ENCODE measurements at regions not wholly inside any gene's neighbourhood (a gene's known extent, or its start where the extent isn't known, plus 50 kb on each side); places are given as distances from the start of the nearest gene placed in this dataset.
A peak's percentile ranks its signal among the peaks of the same experiment; 100 is the strongest.

GRCh38 chr3:117017135-117017894 is 307.7 kb downstream of the TUSC7 start:
- WGBS: 59% methylated on average over 4 of the region's 7 CpGs
- no peaks in the 10 kb centered on the region for H3K9me3 ChIP-seq (ENCODE audit: control insufficient read depth, low read length)
- no peak overlapping the region for H2BK120ac ChIP-seq (ENCODE audit: low read depth, low read length)
- no peak overlapping the region for H3K18ac ChIP-seq (ENCODE audit: low read depth in 1 of 2, low read length in 2 of 2)
- H3K23ac ChIP-seq (ENCODE audit: low read length in 2 of 2): no peak overlapping the region
- peaks cover 3% of the 10 kb centered on the region for H3K4me1 ChIP-seq (ENCODE audit: control insufficient read depth, insufficient read depth, low read depth, low read length)
- no peak overlapping the region for H2AFZ ChIP-seq (ENCODE audit: low read depth, low read length)
- no peaks in the 10 kb centered on the region for H3K27me3 ChIP-seq (ENCODE audit: control insufficient read depth in 1 of 2, insufficient read depth in 1 of 2, low read length in 2 of 2)
- no peak overlapping the region for H3K4me3 ChIP-seq (ENCODE audit: insufficient read depth in 1 of 2, low read depth in 1 of 2, low read length in 2 of 2)
- H3K4ac ChIP-seq (ENCODE audit: low read depth in 1 of 2, low read length in 2 of 2): no peak overlapping the region
- no peak overlapping the region for H3K4me2 ChIP-seq (ENCODE audit: low read length, poor library complexity, severe bottlenecking)
- H2BK12ac ChIP-seq (ENCODE audit: low read length in 2 of 2): no peak overlapping the region
- peak; percentile 56 for DNase-seq
- H3K36me3 ChIP-seq (ENCODE audit: control insufficient read depth in 1 of 2, insufficient read depth in 2 of 2, low read depth in 1 of 2, low read length in 2 of 2): no peaks in the 10 kb centered on the region
- no peak overlapping the region for H2AK5ac ChIP-seq (ENCODE audit: low read length, severe bottlenecking)
- H3K14ac ChIP-seq (ENCODE audit: low read length in 2 of 2): no peak overlapping the region
- no peaks in the 10 kb centered on the region for H3K79me1 ChIP-seq (replicated peaks; ENCODE audit: low read length, poor library complexity, severe bottlenecking)
- H3K9ac ChIP-seq (ENCODE audit: low read length): no peak overlapping the region
- no peak overlapping the region for H2BK5ac ChIP-seq (ENCODE audit: low read depth, low read length, poor library complexity, severe bottlenecking)
- H4K8ac ChIP-seq (ENCODE audit: low read length): no peak overlapping the region
- no peak overlapping the region for H3K27ac ChIP-seq (ENCODE audit: low read length, poor library complexity, severe bottlenecking)
- no peak overlapping the region for H2BK15ac ChIP-seq (ENCODE audit: low read depth, poor library complexity, severe bottlenecking)
- no peak overlapping the region for H4K91ac ChIP-seq (ENCODE audit: low read length)

GRCh38 chr3:117018655-117019054 is 309.1 kb downstream of the TUSC7 start:
- Histone ChIP-seq H4K91ac (ENCODE audit: low read length) (peak overlapping the region; percentile 53), H2BK12ac (ENCODE audit: low read length in 2 of 2) (peak overlapping the region in 1 of 2 experiments; percentile 42), H3K27me3 (ENCODE audit: control insufficient read depth in 1 of 2, insufficient read depth in 1 of 2, low read length in 2 of 2) (no peaks in the 10 kb centered on the region), H3K18ac (ENCODE audit: low read depth in 1 of 2, low read length in 2 of 2) (peak overlapping the region in 1 of 2 experiments; percentile 61), H2AK5ac (ENCODE audit: low read length, severe bottlenecking) (no peak overlapping the region), H2BK120ac (ENCODE audit: low read depth, low read length) (no peak overlapping the region), H2BK5ac (ENCODE audit: low read depth, low read length, poor library complexity, severe bottlenecking) (no peak overlapping the region), H3K27ac (ENCODE audit: low read length, poor library complexity, severe bottlenecking) (no peak overlapping the region), H2BK15ac (ENCODE audit: low read depth, poor library complexity, severe bottlenecking) (no peak overlapping the region), H2AFZ (ENCODE audit: low read depth, low read length) (no peak overlapping the region), H3K9me3 (ENCODE audit: control insufficient read depth, low read length) (no peaks in the 10 kb centered on the region), H3K4me1 (ENCODE audit: control insufficient read depth, insufficient read depth, low read depth, low read length) (peaks cover 3% of the 10 kb centered on the region), H4K8ac (ENCODE audit: low read length) (peak overlapping the region; percentile 55), H3K36me3 (ENCODE audit: control insufficient read depth in 1 of 2, insufficient read depth in 2 of 2, low read depth in 1 of 2, low read length in 2 of 2) (no peaks in the 10 kb centered on the region), H3K4me2 (ENCODE audit: low read length, poor library complexity, severe bottlenecking) (no peak overlapping the region), H3K79me1 (replicated peaks; ENCODE audit: low read length, poor library complexity, severe bottlenecking) (no peaks in the 10 kb centered on the region), H3K23ac (ENCODE audit: low read length in 2 of 2) (no peak overlapping the region), H3K4ac (ENCODE audit: low read depth in 1 of 2, low read length in 2 of 2) (peak overlapping the region in 1 of 2 experiments; percentile 42), H3K4me3 (ENCODE audit: insufficient read depth in 1 of 2, low read depth in 1 of 2, low read length in 2 of 2) (no peak overlapping the region), H3K9ac (ENCODE audit: low read length) (peak overlapping the region; percentile 68), H3K14ac (ENCODE audit: low read length in 2 of 2) (no peak overlapping the region)
- no peak for DNase-seq
- 57% methylated on average over 3 of the region's 5 CpGs for WGBS

- Histone ChIP-seq H3K79me1 (replicated peaks; ENCODE audit: low read length, poor library complexity, severe bottlenecking) (no peaks in the 10 kb centered on the region), H3K23ac (ENCODE audit: low read length in 2 of 2) (no peak overlapping the region), H3K14ac (ENCODE audit: low read length in 2 of 2) (no peak overlapping the region), H3K4ac (ENCODE audit: low read depth in 1 of 2, low read length in 2 of 2) (no peak overlapping the region), H3K9ac (ENCODE audit: low read length) (peak overlapping the region; percentile 68), H3K9me3 (ENCODE audit: control insufficient read depth, low read length) (no peaks in the 10 kb centered on the region), H3K27ac (ENCODE audit: low read length, poor library complexity, severe bottlenecking) (no peak overlapping the region), H3K36me3 (ENCODE audit: control insufficient read depth in 1 of 2, insufficient read depth in 2 of 2, low read depth in 1 of 2, low read length in 2 of 2) (no peaks in the 10 kb centered on the region), H2BK15ac (ENCODE audit: low read depth, poor library complexity, severe bottlenecking) (no peak overlapping the region), H2BK120ac (ENCODE audit: low read depth, low read length) (no peak overlapping the region), H2BK12ac (ENCODE audit: low read length in 2 of 2) (no peak overlapping the region), H2AK5ac (ENCODE audit: low read length, severe bottlenecking) (no peak overlapping the region), H3K27me3 (ENCODE audit: control insufficient read depth in 1 of 2, insufficient read depth in 1 of 2, low read length in 2 of 2) (no peaks in the 10 kb centered on the region), H3K4me1 (ENCODE audit: control insufficient read depth, insufficient read depth, low read depth, low read length) (peaks cover 3% of the 10 kb centered on the region), H2AFZ (ENCODE audit: low read depth, low read length) (no peak overlapping the region), H3K18ac (ENCODE audit: low read depth in 1 of 2, low read length in 2 of 2) (no peak overlapping the region), H2BK5ac (ENCODE audit: low read depth, low read length, poor library complexity, severe bottlenecking) (no peak overlapping the region), H3K4me2 (ENCODE audit: low read length, poor library complexity, severe bottlenecking) (no peak overlapping the region), H3K4me3 (ENCODE audit: insufficient read depth in 1 of 2, low read depth in 1 of 2, low read length in 2 of 2) (no peak overlapping the region), H4K8ac (ENCODE audit: low read length) (no peak overlapping the region), H4K91ac (ENCODE audit: low read length) (no peak overlapping the region)
- DNase-seq: peak; percentile 89
- WGBS: 22% methylated on average over 6 of the region's 7 CpGs
Measured at GRCh38 chr3:117019082-117019713, 309.6 kb downstream of the TUSC7 start.

GRCh38 chr3:117026401-117026800 is 316.8 kb downstream of the TUSC7 start:
- Histone ChIP-seq H3K4me1 (ENCODE audit: control insufficient read depth, insufficient read depth, low read depth, low read length) (no peaks in the 10 kb centered on the region), H3K27ac (ENCODE audit: low read length, poor library complexity, severe bottlenecking) (no peak overlapping the region), H2AK5ac (ENCODE audit: low read length, severe bottlenecking) (no peak overlapping the region), H3K4me2 (ENCODE audit: low read length, poor library complexity, severe bottlenecking) (no peak overlapping the region), H4K91ac (ENCODE audit: low read length) (no peak overlapping the region), H3K36me3 (ENCODE audit: control insufficient read depth in 1 of 2, insufficient read depth in 2 of 2, low read depth in 1 of 2, low read length in 2 of 2) (no peaks in the 10 kb centered on the region), H4K8ac (ENCODE audit: low read length) (no peak overlapping the region), H2BK12ac (ENCODE audit: low read length in 2 of 2) (no peak overlapping the region), H2BK15ac (ENCODE audit: low read depth, poor library complexity, severe bottlenecking) (no peak overlapping the region), H2AFZ (ENCODE audit: low read depth, low read length) (no peak overlapping the region), H3K18ac (ENCODE audit: low read depth in 1 of 2, low read length in 2 of 2) (no peak overlapping the region), H3K4ac (ENCODE audit: low read depth in 1 of 2, low read length in 2 of 2) (no peak overlapping the region), H3K79me1 (replicated peaks; ENCODE audit: low read length, poor library complexity, severe bottlenecking) (no peaks in the 10 kb centered on the region), H3K14ac (ENCODE audit: low read length in 2 of 2) (no peak overlapping the region), H3K9ac (ENCODE audit: low read length) (no peak overlapping the region), H3K27me3 (ENCODE audit: control insufficient read depth in 1 of 2, insufficient read depth in 1 of 2, low read length in 2 of 2) (no peaks in the 10 kb centered on the region), H3K9me3 (ENCODE audit: control insufficient read depth, low read length) (no peaks in the 10 kb centered on the region), H3K4me3 (ENCODE audit: insufficient read depth in 1 of 2, low read depth in 1 of 2, low read length in 2 of 2) (no peak overlapping the region), H2BK5ac (ENCODE audit: low read depth, low read length, poor library complexity, severe bottlenecking) (no peak overlapping the region), H3K23ac (ENCODE audit: low read length in 2 of 2) (no peak overlapping the region), H2BK120ac (ENCODE audit: low read depth, low read length) (no peak overlapping the region)
- WGBS: 97% methylated on average over 22 of the region's 22 CpGs
- no peak for DNase-seq

Measured in mesenchymal stem cell (in vitro differentiated cells and primary cell).